ENCODE measurements at regions not wholly inside any gene's neighbourhood (a gene's known extent, or its start where the extent isn't known, plus 50 kb on each side); places are given as distances from the start of the nearest gene placed in this dataset.

GRCh38 chrX:25544641-25545040, 528.9 kb upstream of the ARX start:
- TF ChIP-seq CEBPB (IDR thresholded peaks at IDR 0.05) (no peak), REST (IDR thresholded peaks at IDR 0.05) (no peak), ELK1 (IDR thresholded peaks at IDR 0.05; ENCODE audit: low read depth, low read length) (no peak), EP300 (IDR thresholded peaks at IDR 0.05) (no peak), CBX8 (IDR thresholded peaks at IDR 0.05) (no peak), TP53 (CRISPR knock-in tag; IDR thresholded peaks at IDR 0.05) (no peak), CTCF (IDR thresholded peaks at IDR 0.05) (no peak), RARB (CRISPR knock-in tag; IDR thresholded peaks at IDR 0.05) (no peak), CHD2 (IDR thresholded peaks at IDR 0.05; ENCODE audit: low read length, partially characterized antibody) (no peak), POLR2A (IDR thresholded peaks at IDR 0.05; ENCODE audit: low read length) (no peak)
